ENCODE measurements at regions not wholly inside any gene's neighbourhood (a gene's known extent, or its start where the extent isn't known, plus 50 kb on each side); places are given as distances from the start of the nearest gene placed in this dataset.

- TF ChIP-seq CTCF (IDR thresholded peaks at IDR 0.05) = no peak
- no peak overlapping the region for H3K27ac ChIP-seq
- intact Hi-C loops (cut with DNase I; ENCODE audit: low total_unique reads) = no loop called here
Measured at GRCh38 chr2:204346906-204347305, 198.4 kb upstream of the PARD3B start.

GRCh38 chr2:204353823-204354222, 191.5 kb upstream of the PARD3B start:
- Histone ChIP-seq H3K9me3 (no peaks in the 10 kb centered on the region), H3K36me3 (no peaks in the 10 kb centered on the region), H3K27ac (no peak overlapping the region), H3K4me1 (no peaks in the 10 kb centered on the region), H3K4me3 (no peak overlapping the region), H3K27me3 (no peaks in the 10 kb centered on the region)
- no peak for DNase-seq
- no peak for TF ChIP-seq POLR2A (IDR thresholded peaks at IDR 0.05)
- TF ChIP-seq CTCF (IDR thresholded peaks at IDR 0.05) = no peak
- intact Hi-C loops (cut with DNase I; ENCODE audit: low total_unique reads) = no loop called here

More at GRCh38 chr2:204346906-204347305, 198.4 kb upstream of the PARD3B start:
- Histone ChIP-seq H3K36me3 (no peaks in the 10 kb centered on the region), H3K27me3 (no peaks in the 10 kb centered on the region), H3K9me3 (no peaks in the 10 kb centered on the region), H3K4me1 (no peaks in the 10 kb centered on the region), H3K4me3 (no peak overlapping the region)
- DNase-seq = no peak

GRCh38 chr2:204354442-204354856, 190.8 kb upstream of the PARD3B start:
- TF ChIP-seq CTCF (IDR thresholded peaks at IDR 0.05) (no peak), POLR2A (IDR thresholded peaks at IDR 0.05) (no peak)
- intact Hi-C loops (cut with DNase I; ENCODE audit: low total_unique reads) = no loop called here
- no peak overlapping the region for H3K27ac ChIP-seq
- H3K36me3 ChIP-seq = no peaks in the 10 kb centered on the region
- no peaks in the 10 kb centered on the region for H3K27me3 ChIP-seq
- no peak for DNase-seq
- no peaks in the 10 kb centered on the region for H3K9me3 ChIP-seq
- no peaks in the 10 kb centered on the region for H3K4me1 ChIP-seq
- H3K4me3 ChIP-seq = no peak overlapping the region

GRCh38 chr2:204355688-204356087, 189.6 kb upstream of the PARD3B start:
- Histone ChIP-seq H3K9me3 (no peaks in the 10 kb centered on the region), H3K4me3 (no peak overlapping the region), H3K27ac (no peak overlapping the region), H3K4me1 (no peaks in the 10 kb centered on the region), H3K27me3 (no peaks in the 10 kb centered on the region), H3K36me3 (no peaks in the 10 kb centered on the region)
- TF ChIP-seq CTCF (IDR thresholded peaks at IDR 0.05) (no peak), POLR2A (IDR thresholded peaks at IDR 0.05) (no peak)
- intact Hi-C loops (cut with DNase I; ENCODE audit: low total_unique reads) = no loop called here
- no peak for DNase-seq

- Histone ChIP-seq H3K4me3 (no peak overlapping the region), H3K9me3 (no peaks in the 10 kb centered on the region), H3K4me1 (no peaks in the 10 kb centered on the region), H3K36me3 (no peaks in the 10 kb centered on the region), H3K27ac (no peak overlapping the region), H3K27me3 (no peaks in the 10 kb centered on the region)
- no peak for TF ChIP-seq POLR2A (IDR thresholded peaks at IDR 0.05)
- no peak for TF ChIP-seq CTCF (IDR thresholded peaks at IDR 0.05)
- no peak for DNase-seq
- intact Hi-C loops (cut with DNase I; ENCODE audit: low total_unique reads) = no loop called here
Measured at GRCh38 chr2:204356151-204356641, 189.1 kb upstream of the PARD3B start.

All from uterus (tissue), 3 donors.